Activated naive CD8-positive, alpha-beta T cell treated with anti-CD3 and anti-CD28 coated beads, Interleukin-2, amount 10 ng/mL, durations not matched to agents 7 days and 5 days (primary cell): ENCODE measurements at regions not wholly inside any gene's neighbourhood (a gene's known extent, or its start where the extent isn't known, plus 50 kb on each side); places are given as distances from the start of the nearest gene placed in this dataset.

Source experiments
- ATAC-seq: fragments of 150-1000 bp; cut with Tn5 transposase; one replicate; pipeline ENCODE4 v1.10.0; 2021; ENCODE audit warnings: low read depth, moderate library complexity
- POLR2A ChIA-PET: fragments of 350-600 bp; sonication (Branson Sonifier 250); formaldehyde crosslinking; loops from one replicate; lab custom pipeline; 2021; ENCODE audit warnings: antibody characterized with exemption; lab: Charles Lee
- DNase-seq: peaks from one replicate; pipeline ENCODE4 v3.0.0; 2021
- H3K27ac Mint-ChIP-seq: one replicate; pipeline ENCODE4 v1.8.0; 2022; ENCODE audit warnings: mild to moderate bottlenecking, mixed read lengths
- H3K27me3 Mint-ChIP-seq: one replicate; pipeline ENCODE4 v1.8.0; 2022; ENCODE audit warnings: mild to moderate bottlenecking, moderate library complexity, mixed read lengths
- H3K36me3 Mint-ChIP-seq: one replicate; pipeline ENCODE4 v1.8.0; 2021; ENCODE audit warnings: mild to moderate bottlenecking, mixed read lengths
- H3K4me1 Mint-ChIP-seq: one replicate; pipeline ENCODE4 v1.8.0; 2021; ENCODE audit warnings: mixed read lengths
- H3K4me3 Mint-ChIP-seq: one replicate; pipeline ENCODE4 v1.8.0; 2022; ENCODE audit warnings: mild to moderate bottlenecking, moderate library complexity, mixed read lengths
- H3K9me3 Mint-ChIP-seq: one replicate; pipeline ENCODE4 v1.8.0; 2021; ENCODE audit warnings: mixed read lengths

GRCh38 chr10:31642281-31642680 lies 286.4 kb downstream of the ARHGAP12 start:
- Mint-ChIP-seq H3K27ac (no peak overlapping the region), H3K9me3 (peaks cover 7% of the 10 kb centered on the region), H3K4me1 (no peaks in the 10 kb centered on the region), H3K4me3 (no peak overlapping the region), H3K27me3 (peaks cover 11% of the 10 kb centered on the region), H3K36me3 (no peaks in the 10 kb centered on the region)
- ATAC-seq: no peak
- DNase-seq: no peak
- POLR2A ChIA-PET: no interaction called here

GRCh38 chr10:31635415-31636065 lies 293.1 kb downstream of the ARHGAP12 start:
- H3K4me1 Mint-ChIP-seq: no peaks in the 10 kb centered on the region
- H3K9me3 Mint-ChIP-seq: peaks cover 2% of the 10 kb centered on the region
- POLR2A ChIA-PET: no interaction called here
- no peak for DNase-seq
- no peaks in the 10 kb centered on the region for H3K36me3 Mint-ChIP-seq
- no peak overlapping the region for H3K27ac Mint-ChIP-seq
- H3K4me3 Mint-ChIP-seq: no peak overlapping the region
- peaks cover 9% of the 10 kb centered on the region for H3K27me3 Mint-ChIP-seq
- no peak for ATAC-seq

- Mint-ChIP-seq H3K4me3 (no peak overlapping the region), H3K27me3 (peaks cover 13% of the 10 kb centered on the region), H3K27ac (no peak overlapping the region), H3K9me3 (peaks cover 2% of the 10 kb centered on the region), H3K36me3 (no peaks in the 10 kb centered on the region), H3K4me1 (no peaks in the 10 kb centered on the region)
- DNase-seq (no peak), ATAC-seq (no peak)
- POLR2A ChIA-PET: no interaction called here
Observed at GRCh38 chr10:31635009-31635408, 293.6 kb downstream of the ARHGAP12 start.

GRCh38 chr10:31630861-31631567 lies 297.6 kb downstream of the ARHGAP12 start:
- ATAC-seq (no peak), DNase-seq (no peak)
- Mint-ChIP-seq H3K4me1 (no peaks in the 10 kb centered on the region), H3K27me3 (peaks cover 15% of the 10 kb centered on the region), H3K36me3 (no peaks in the 10 kb centered on the region), H3K9me3 (peaks cover 9% of the 10 kb centered on the region), H3K4me3 (no peak overlapping the region), H3K27ac (no peak overlapping the region)
- POLR2A ChIA-PET: no interaction called here

GRCh38 chr10:31625566-31625965 lies 303.1 kb downstream of the ARHGAP12 start:
- H3K9me3 Mint-ChIP-seq: peaks cover 17% of the 10 kb centered on the region
- no peaks in the 10 kb centered on the region for H3K36me3 Mint-ChIP-seq
- DNase-seq (no peak), ATAC-seq (no peak)
- POLR2A ChIA-PET: no interaction called here
- H3K27me3 Mint-ChIP-seq: peaks cover 11% of the 10 kb centered on the region
- H3K27ac Mint-ChIP-seq: no peak overlapping the region
- no peak overlapping the region for H3K4me3 Mint-ChIP-seq
- H3K4me1 Mint-ChIP-seq: no peaks in the 10 kb centered on the region

- ATAC-seq (no peak), DNase-seq (no peak)
- peaks cover 6% of the 10 kb centered on the region for H3K27me3 Mint-ChIP-seq
- H3K4me3 Mint-ChIP-seq: no peak overlapping the region
- no peaks in the 10 kb centered on the region for H3K4me1 Mint-ChIP-seq
- H3K27ac Mint-ChIP-seq: no peak overlapping the region
- POLR2A ChIA-PET: no interaction called here
- H3K36me3 Mint-ChIP-seq: no peaks in the 10 kb centered on the region
- H3K9me3 Mint-ChIP-seq: peaks cover 17% of the 10 kb centered on the region
Observed at GRCh38 chr10:31624611-31625010, 304.0 kb downstream of the ARHGAP12 start.

- H3K27ac Mint-ChIP-seq: no peak overlapping the region
- no peaks in the 10 kb centered on the region for H3K4me1 Mint-ChIP-seq
- H3K4me3 Mint-ChIP-seq: no peak overlapping the region
- H3K36me3 Mint-ChIP-seq: no peaks in the 10 kb centered on the region
- DNase-seq (no peak), ATAC-seq (no peak)
- peaks cover 15% of the 10 kb centered on the region for H3K9me3 Mint-ChIP-seq
- POLR2A ChIA-PET: no interaction called here
- peaks cover 4% of the 10 kb centered on the region for H3K27me3 Mint-ChIP-seq
Observed at GRCh38 chr10:31623947-31624346, 304.7 kb downstream of the ARHGAP12 start.

GRCh38 chr10:31623466-31623865 lies 304.4 kb downstream of the ZEB1 start:
- no peaks in the 10 kb centered on the region for H3K4me1 Mint-ChIP-seq
- H3K36me3 Mint-ChIP-seq: no peaks in the 10 kb centered on the region
- no peak overlapping the region for H3K4me3 Mint-ChIP-seq
- POLR2A ChIA-PET: no interaction called here
- peaks cover 1% of the 10 kb centered on the region for H3K27me3 Mint-ChIP-seq
- DNase-seq (no peak), ATAC-seq (no peak)
- H3K27ac Mint-ChIP-seq: no peak overlapping the region
- H3K9me3 Mint-ChIP-seq: peaks cover 14% of the 10 kb centered on the region

- DNase-seq (no peak), ATAC-seq (no peak)
- H3K4me1 Mint-ChIP-seq: no peaks in the 10 kb centered on the region
- H3K9me3 Mint-ChIP-seq: peaks cover 14% of the 10 kb centered on the region
- POLR2A ChIA-PET: no interaction called here
- H3K27me3 Mint-ChIP-seq: no peaks in the 10 kb centered on the region
- H3K36me3 Mint-ChIP-seq: no peaks in the 10 kb centered on the region
- no peak overlapping the region for H3K27ac Mint-ChIP-seq
- H3K4me3 Mint-ChIP-seq: no peak overlapping the region
Observed at GRCh38 chr10:31622978-31623377, 304.0 kb downstream of the ZEB1 start.

GRCh38 chr10:31621733-31622132 lies 302.7 kb downstream of the ZEB1 start:
- DNase-seq: no peak
- POLR2A ChIA-PET: no interaction called here

GRCh38 chr10:31620226-31621151 lies 301.5 kb downstream of the ZEB1 start:
- Mint-ChIP-seq H3K4me1 (no peaks in the 10 kb centered on the region), H3K9me3 (peaks cover 6% of the 10 kb centered on the region), H3K36me3 (no peaks in the 10 kb centered on the region), H3K27me3 (no peaks in the 10 kb centered on the region), H3K4me3 (no peak overlapping the region), H3K27ac (no peak overlapping the region)
- POLR2A ChIA-PET: no interaction called here
- ATAC-seq (no peak), DNase-seq (no peak)

More at GRCh38 chr10:31621733-31622132, 302.7 kb downstream of the ZEB1 start:
- no peak for ATAC-seq
- Mint-ChIP-seq H3K36me3 (no peaks in the 10 kb centered on the region), H3K4me3 (no peak overlapping the region), H3K27me3 (no peaks in the 10 kb centered on the region), H3K4me1 (no peaks in the 10 kb centered on the region), H3K27ac (no peak overlapping the region), H3K9me3 (peaks cover 14% of the 10 kb centered on the region)

- Mint-ChIP-seq H3K36me3 (no peaks in the 10 kb centered on the region), H3K4me1 (no peaks in the 10 kb centered on the region), H3K27ac (no peak overlapping the region), H3K27me3 (peaks cover 4% of the 10 kb centered on the region), H3K9me3 (peaks cover under 1% of the 10 kb centered on the region), H3K4me3 (no peak overlapping the region)
- no peak for ATAC-seq
- POLR2A ChIA-PET: no interaction called here
- DNase-seq: no peak
Observed at GRCh38 chr10:31619531-31620061, 300.6 kb downstream of the ZEB1 start.

- no peak for DNase-seq
- Mint-ChIP-seq H3K36me3 (no peaks in the 10 kb centered on the region), H3K9me3 (no peaks in the 10 kb centered on the region), H3K27ac (no peak overlapping the region), H3K4me1 (no peaks in the 10 kb centered on the region), H3K27me3 (peaks cover 4% of the 10 kb centered on the region), H3K4me3 (no peak overlapping the region)
- no peak for ATAC-seq
- POLR2A ChIA-PET: no interaction called here
Observed at GRCh38 chr10:31618541-31619291, 299.7 kb downstream of the ZEB1 start.
